C4-2B (cell line): ENCODE measurements at regions not wholly inside any gene's neighbourhood (a gene's known extent, or its start where the extent isn't known, plus 50 kb on each side); places are given as distances from the start of the nearest gene placed in this dataset.

ENCODE experiments used
- H3K27ac ChIP-seq: fragments of 450-650 bp; 2 replicates; pipeline ENCODE4 v1.5.1; 2017
- ZFX ChIP-seq: fragments of 450-650 bp; IDR thresholded peaks from 2 replicates; pipeline ENCODE4 v1.6.1; 2017
- TF ChIP-seq, protein P1 (sequence below): fragments of 450-650 bp; conservative IDR thresholded peaks from 2 replicates; pipeline ENCODE4 v1.5.1; 2017; ENCODE audit warnings: mild to moderate bottlenecking

- no peak overlapping the region for H3K27ac ChIP-seq
- TF ChIP-seq, protein P1, sequence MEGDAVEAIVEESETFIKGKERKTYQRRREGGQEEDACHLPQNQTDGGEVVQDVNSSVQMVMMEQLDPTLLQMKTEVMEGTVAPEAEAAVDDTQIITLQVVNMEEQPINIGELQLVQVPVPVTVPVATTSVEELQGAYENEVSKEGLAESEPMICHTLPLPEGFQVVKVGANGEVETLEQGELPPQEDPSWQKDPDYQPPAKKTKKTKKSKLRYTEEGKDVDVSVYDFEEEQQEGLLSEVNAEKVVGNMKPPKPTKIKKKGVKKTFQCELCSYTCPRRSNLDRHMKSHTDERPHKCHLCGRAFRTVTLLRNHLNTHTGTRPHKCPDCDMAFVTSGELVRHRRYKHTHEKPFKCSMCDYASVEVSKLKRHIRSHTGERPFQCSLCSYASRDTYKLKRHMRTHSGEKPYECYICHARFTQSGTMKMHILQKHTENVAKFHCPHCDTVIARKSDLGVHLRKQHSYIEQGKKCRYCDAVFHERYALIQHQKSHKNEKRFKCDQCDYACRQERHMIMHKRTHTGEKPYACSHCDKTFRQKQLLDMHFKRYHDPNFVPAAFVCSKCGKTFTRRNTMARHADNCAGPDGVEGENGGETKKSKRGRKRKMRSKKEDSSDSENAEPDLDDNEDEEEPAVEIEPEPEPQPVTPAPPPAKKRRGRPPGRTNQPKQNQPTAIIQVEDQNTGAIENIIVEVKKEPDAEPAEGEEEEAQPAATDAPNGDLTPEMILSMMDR: no peak
- no peak for TF ChIP-seq ZFX
Observed at GRCh38 chr22:49530671-49531367, 296.9 kb downstream of the BRD1 start.

DNA sequence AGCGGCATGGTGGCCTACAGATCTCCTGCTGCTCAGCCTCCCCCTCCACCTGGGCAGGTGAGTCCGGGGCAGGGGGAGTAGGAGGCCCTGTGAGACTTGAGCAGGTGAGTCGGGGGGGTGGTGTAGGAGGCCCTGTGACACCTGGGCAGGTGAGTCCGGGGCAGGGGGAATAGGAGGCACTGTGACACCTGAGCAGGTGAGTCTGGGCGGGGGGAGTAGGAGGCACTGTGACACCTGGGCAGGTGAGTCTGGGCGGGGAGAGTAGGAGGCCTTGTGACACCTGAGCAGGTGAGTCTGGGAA is 299.3 kb downstream of the BRD1 start:
- H3K27ac ChIP-seq: no peak overlapping the region
- TF ChIP-seq, protein P1: no peak
- no peak for TF ChIP-seq ZFX

- no peak for TF ChIP-seq ZFX
- TF ChIP-seq, protein P1: no peak
- no peak overlapping the region for H3K27ac ChIP-seq
Observed at GRCh38 chr22:49527611-49528419, 299.9 kb downstream of the BRD1 start.

GRCh38 chr22:49525801-49526535 is 301.7 kb downstream of the BRD1 start:
- H3K27ac ChIP-seq: no peak overlapping the region
- no peak for TF ChIP-seq ZFX
- TF ChIP-seq, protein P1: no peak

DNA sequence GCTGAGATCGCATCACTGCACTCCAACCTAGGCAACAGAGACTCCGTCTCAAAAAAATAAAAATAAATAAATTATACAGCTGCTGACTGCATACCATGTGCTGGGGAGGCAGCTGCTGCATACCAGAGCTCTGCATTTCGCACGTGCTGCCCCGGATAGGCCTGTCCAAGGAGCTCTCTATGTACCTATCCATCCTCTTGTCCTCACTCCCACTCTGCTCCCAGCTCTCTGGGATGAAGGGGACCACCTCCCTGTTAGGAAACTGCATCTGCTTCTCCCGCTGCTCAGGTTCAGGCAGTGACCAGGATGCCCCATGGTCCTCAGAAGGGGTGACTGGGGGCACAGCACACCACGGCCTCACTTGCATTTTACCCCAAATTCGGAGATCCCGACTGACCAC is 302.3 kb downstream of the BRD1 start:
- no peak overlapping the region for H3K27ac ChIP-seq
- TF ChIP-seq, protein P1: no peak
- TF ChIP-seq ZFX: no peak

- no peak overlapping the region for H3K27ac ChIP-seq
Observed at GRCh38 chr22:49524362-49524761, 303.3 kb downstream of the BRD1 start.

More at GRCh38 chr22:49524362-49524761, 303.3 kb downstream of the BRD1 start:
- TF ChIP-seq, protein P1: no peak
- TF ChIP-seq ZFX: no peak
